GM19467 (cell line): ENCODE measurements at regions not wholly inside any gene's neighbourhood (a gene's known extent, or its start where the extent isn't known, plus 50 kb on each side); places are given as distances from the start of the nearest gene placed in this dataset.

Source experiments
- ATAC-seq: cut with Tn5 transposase; IDR thresholded peaks from one replicate; pipeline ENCODE4 v1.9.1; 2021; ENCODE audit warnings: mild to moderate bottlenecking, moderate library complexity; ENCODE audit not compliant: unreplicated experiment

DNA sequence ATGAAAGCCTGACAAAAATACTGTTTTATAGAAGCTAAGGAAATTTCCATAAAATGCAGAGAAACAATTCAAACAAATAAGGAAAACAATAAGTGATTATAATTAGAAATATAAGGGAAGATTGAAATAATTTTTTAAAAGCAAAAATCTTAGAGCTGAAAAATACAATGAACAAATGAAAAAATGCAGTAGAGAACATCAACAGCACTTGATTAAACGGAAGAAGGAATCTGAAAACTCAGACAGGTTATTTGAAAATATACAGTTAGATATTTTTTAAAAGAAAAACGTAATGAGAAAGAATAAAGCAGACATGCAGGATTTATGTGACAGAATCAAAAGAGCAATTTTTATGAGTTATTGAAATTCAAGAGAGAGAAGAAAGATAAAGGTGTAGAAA is 279.1 kb upstream of the MAGI2 start:
- ATAC-seq = no peak

DNA sequence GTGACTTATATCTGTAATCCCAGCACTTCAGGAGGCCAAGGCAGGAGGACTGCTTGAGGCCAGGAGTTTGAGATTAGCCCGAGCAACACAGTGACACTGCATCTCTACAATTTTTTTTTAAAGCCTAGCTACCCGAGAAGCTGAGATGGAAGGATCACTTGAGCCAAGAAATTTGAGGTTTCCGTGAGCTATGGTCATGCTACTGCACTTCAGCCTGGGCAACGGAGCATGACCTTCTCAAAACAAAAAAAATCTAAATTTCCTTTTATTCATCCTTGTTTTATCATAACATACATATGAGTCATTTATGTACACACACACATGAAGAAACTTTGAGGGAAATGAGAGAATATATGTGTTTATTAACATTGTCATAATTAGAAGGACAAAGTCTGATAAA is 277.5 kb upstream of the MAGI2 start:
- no peak for ATAC-seq

DNA sequence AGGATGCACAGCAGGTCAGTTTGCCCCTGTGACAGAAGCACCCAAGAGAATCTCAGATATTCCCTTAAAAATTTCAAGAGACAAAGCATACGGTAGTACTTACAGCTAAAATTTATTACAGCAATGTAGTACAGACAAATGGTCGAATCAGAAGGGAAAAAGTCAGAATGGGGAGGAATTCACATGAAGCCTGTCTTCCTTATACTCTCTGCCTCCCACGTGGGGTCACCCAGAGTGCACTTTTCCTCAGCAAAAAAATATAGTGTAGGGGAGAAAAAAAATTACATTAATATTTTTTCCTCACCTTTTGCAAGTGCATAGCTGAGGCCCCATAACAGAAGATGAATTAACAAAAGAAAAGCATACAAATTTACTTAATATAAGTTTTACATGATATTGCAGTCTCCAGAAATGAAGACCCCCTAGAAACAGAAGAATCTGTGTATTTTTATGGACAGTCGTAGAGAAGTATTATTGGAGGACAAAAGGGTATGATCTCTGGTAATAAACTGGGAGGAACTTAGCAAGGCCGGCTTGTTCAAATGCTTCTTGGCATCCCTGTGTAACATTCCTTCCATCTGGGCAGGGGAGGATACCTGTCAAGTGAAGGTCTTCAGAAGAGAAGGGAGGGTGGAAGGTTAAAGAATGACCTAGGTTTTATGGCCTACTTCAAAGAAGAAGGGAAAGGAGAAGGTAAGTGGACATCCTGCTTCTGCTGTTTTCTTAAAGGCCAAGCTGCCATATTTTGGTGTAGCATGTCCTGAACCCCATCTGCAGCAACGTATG is 270.6 kb upstream of the MAGI2 start:
- no peak for ATAC-seq

DNA sequence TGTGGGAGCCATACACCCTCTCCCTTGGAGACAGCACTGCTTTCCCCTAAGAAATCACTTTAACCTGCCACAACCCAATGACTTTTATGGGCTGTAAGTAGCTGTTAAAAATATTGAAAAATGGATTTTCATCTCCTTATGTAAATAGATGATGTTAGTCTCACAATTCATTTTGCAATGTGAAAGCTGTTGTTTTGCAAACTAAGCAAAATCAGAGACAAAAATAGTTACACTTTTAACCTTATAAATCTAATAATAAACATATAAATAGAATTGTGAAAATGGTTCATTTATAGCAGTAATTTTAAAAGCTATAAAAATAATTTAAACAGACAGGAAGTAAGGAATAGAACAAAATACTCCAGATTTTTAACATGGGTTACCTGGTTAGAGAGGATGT is 268.8 kb upstream of the MAGI2 start:
- no peak for ATAC-seq

DNA sequence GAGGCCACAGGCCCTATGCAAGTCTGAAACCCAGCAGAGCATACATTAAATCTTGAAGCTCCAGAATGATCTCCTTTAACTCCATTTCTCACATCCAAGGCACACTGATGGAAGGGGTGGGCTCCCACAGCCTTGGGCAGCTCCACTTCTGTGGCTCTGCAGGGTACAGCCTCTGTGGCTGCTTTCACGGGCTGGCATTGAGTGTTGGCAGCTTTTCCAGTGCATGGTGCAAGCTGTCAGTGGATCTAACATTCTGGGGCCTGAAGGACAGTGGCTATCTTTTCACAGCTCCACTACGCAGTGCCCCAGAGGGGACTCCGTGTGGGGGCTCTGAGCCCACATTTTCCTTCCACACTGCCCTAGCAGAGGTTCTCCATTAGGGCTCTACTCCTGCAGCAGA is 265.7 kb upstream of the MAGI2 start:
- ATAC-seq = no peak

DNA sequence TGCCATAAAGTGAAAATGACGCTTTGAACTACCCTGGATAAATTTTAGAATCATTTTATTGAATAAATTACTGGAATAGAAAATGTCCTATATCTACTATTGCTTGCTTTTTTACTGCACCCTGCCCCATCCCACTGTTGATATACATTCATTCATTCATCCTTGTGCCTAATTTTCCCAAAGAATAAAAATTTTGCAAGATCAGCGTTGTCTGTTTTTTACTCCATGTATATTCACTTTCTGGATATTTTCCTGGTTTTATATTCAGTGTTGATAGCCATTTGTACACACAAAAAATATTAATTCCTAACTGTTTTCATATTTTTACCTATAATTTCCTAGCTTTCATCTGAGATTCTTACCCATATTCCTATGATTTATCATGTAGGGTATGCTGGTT is 262.9 kb upstream of the MAGI2 start:
- ATAC-seq = no peak

DNA sequence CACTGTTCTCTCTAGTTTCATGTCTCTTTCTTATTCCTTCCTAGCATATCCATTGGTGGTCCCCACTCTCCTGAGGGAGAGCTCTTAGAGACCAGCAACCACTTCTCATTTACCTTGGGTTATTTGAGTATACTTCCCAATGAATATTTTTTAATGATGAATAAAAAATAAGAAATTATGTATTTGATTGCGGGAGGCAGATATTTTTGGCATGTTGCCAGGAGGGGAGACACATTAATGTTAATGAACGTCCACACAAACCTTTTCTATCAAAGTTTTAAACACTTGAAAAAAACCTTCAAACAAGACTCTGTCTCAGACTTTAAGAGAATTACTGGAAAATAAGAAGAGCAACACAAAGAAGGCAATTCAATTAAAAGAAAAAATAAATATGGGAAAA is 260.6 kb upstream of the MAGI2 start:
- no peak for ATAC-seq

DNA sequence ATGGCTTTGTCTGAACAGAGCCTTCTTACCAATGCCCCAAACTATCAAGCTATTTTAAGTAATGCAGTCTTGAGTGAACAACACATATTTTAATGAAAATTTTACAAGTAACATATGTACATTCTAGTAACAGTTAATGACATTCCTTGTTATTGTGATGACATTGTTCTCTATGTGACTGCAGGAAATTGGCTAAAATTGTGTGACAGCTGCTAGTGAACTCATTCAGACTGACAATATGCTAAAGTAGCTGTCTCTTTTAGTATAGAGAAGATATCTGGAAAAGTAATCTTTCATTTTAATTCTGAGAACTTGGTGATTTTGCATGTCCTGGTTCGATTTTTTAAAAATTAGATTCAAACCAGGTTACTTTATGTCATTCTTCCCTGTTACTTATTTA is 259.8 kb upstream of the MAGI2 start:
- no peak for ATAC-seq

DNA sequence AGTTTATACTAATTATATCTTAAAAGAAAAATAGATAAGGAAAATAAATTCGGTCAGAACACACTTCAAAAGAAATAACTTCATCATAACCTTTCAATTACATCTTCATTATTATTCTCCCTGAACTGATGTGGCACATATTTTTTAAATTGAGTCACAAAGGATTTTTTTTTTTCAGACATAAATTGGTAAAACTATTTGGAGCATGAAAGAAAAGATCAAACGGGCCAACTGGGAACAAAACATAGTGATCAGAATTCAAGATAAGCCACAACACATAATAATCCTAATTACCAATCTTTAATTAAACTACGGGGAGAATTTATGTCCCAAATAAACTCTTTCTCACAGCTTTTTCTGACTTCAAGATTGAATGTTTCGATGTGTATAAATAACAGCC is 258.2 kb upstream of the MAGI2 start:
- no peak for ATAC-seq

DNA sequence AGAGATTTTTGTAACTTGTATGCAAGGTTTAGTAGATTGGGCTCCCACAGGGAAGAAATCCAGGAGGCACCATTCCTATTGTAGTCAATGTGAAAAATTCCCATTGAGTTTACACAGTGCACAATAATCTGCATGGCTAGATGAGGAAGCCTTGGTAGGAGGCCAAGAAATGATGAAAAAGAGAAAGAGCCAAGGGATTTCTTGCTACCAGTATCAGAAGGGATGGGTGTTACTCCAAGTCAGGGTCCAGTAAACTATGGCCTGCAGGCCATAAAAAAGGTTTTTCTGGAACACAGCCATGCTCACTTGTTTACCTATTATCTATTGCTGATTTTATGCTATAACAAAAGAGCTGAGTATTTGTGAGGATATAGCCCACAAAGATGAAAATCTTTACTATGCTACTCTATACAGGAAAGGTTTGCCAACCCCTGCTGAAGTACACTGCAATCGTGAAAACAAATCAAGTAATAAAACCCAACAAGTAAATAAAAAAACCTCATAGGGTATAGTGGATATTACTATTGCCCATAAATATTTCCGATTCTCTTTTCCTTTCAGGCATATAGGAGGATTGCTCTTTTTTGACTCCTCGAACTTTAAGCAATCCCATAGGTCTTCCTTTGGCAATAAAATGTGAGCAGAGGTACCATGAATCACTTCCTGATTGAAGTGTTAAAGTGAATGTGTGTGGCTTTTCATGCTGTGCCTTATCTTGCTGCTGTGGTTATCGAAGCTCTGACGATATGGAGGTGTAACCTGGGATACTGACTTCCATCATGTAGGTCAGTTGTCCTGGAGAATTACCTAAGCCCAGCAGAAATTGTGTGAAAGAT is 256.3 kb upstream of the MAGI2 start:
- no peak for ATAC-seq

DNA sequence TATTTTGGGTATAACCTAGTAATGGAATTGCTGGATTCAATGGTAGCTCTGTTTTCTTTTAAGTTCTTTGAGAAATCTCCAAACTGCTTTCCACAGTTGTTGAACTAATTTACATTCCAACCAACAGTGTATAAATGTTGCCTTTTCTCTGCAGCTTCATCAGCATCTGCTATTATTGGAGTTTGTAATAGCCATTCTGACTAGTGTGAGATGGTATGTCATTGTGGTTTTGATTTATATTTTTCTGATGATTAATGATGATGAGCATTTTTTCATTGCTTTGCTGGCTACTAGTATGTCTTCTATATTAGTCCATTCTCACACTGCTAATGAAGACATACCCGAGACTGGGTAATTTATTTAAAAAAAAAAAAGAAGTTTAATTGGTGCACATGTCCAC is 248.6 kb upstream of the MAGI2 start:
- ATAC-seq = no peak

DNA sequence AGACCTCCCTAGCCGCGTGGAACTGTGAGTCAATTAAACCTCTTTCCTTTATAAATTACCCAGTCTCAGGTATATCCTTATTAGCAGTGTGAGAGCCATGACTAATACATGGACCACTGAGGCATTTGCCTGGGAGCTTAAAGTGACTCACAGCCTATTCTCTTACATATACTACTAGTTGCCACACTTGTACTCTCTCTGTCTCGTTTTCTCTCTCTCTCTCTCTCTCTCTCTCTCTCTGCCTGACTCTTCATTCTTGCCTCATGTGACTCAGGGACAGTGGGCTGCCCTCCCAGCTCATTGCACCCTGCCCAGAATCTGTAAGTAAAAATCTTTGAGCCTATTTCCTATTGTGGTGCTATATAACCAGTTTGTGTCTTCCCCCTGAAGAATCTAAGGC is 238.5 kb upstream of the MAGI2 start:
- no peak for ATAC-seq

DNA sequence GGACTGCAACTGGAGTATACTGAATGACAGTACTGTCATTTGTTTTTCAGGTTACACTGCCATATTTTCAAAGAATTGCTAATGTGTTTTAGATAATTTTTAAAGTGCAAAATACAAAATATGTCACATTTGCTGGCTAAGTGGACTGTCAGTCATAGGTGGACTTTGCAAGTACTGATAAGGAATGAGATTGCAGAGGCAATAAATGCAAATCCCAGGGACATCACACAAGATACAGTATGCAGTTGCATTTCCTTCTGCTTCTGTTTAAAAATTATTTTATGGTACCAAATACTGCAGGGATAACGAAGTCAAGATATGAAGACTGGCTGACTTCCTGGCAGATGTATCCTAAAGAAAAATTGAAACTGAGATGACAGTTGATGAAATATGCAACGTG is 237.6 kb upstream of the MAGI2 start:
- no peak for ATAC-seq

DNA sequence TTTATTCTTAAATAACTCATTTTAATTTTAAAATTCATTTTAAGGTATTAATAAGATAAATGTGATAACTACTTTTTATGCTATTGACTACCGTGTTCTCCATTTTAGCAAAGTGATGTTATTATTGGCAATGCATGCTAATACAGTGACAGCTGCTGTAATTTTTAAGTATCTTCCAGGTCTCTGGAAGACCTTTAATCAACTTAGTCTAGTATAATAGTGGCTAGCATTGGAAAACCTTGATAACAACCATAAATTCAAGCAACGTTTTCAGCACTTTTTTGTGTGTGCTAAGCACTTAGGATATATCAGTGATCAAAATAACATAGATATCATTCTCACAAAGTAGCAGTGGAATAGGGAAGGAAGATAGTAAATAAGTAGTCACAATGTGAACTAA is 230.9 kb upstream of the MAGI2 start:
- ATAC-seq = no peak

DNA sequence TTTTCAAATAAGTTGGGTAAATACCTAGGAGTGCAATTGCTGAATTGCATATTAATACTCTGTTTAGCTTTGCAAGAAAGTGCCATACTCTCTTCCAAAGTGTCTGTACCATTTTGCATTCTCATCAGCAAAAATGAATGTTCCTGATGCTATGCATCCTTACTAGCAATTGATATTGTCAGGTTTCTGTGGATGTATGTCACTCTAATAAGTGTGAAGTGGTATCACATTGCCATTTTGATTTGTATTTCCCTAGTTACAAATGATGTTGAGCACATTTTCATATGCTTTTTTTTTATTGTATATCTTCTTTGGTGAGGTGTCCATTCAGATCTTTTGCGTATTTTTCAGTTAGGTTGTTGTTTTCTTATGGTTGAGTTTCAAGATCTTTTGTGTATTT is 230.4 kb upstream of the MAGI2 start:
- ATAC-seq = no peak

DNA sequence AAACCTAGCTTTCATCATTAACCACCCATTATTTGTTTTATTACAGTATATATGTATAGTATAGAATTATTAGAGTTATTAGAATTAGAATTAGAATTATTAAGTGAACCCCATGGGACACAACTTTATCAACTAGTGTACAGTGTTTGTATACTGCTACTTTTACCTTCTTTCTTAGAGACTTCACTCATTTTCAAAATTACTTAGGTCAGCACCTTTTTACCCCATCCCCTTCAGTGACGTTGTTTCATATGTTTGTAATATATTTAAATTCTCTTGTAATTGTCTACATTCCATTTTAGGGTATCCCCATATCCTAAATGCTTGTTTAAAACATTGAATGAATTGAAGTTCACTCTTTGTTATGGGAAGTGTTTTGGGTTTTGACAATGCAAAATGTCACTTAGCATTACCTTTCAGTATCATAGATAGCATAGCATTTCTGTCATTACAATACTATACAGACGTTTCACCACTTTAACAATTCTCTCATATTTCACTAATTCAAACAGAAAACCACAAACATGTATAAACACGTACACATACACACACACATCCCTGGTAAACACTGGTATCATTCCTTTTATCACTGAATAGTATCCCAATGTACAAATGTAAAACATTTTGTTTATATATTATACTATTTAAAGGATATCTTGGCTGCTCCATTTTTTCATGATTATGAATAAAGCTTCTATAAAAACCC is 229.9 kb upstream of the MAGI2 start:
- ATAC-seq = no peak

DNA sequence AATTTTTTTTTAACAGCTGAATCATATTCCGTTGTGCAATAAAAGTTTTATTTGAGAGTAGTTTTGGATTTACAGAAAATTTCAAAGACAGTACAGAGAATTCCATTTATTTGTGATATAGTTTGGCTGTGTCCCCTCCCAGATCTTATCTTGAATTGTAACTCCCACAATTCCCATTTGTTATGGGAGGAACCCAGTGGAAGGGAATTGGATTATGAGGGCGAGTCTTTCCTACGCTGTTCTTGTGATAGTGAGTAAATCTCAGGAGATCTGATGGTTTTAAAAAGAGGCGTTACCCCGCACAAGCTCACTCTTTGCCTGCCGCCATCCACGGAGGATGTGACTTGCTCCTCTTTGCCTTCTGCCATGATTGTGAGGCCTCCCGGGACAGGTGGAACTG is 228.0 kb upstream of the MAGI2 start:
- no peak for ATAC-seq

DNA sequence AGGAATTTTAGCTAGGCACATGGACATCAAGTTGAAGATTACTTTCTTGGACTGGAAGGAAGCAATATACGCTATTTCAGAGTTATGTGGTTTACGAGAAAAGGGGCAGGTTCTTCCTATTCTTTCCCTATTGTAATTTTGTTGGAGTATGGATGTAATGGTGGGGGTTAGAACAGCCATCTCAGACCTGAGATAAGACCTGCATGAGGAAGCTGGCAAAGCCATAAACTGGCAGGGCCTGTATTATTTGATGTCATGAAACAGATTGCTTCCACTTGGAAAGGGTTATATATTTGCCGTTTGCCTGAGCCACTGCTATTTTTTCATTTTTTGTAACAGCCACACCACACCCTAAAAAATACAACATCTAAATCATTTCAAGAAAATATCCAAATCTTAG is 220.5 kb upstream of the MAGI2 start:
- no peak for ATAC-seq

DNA sequence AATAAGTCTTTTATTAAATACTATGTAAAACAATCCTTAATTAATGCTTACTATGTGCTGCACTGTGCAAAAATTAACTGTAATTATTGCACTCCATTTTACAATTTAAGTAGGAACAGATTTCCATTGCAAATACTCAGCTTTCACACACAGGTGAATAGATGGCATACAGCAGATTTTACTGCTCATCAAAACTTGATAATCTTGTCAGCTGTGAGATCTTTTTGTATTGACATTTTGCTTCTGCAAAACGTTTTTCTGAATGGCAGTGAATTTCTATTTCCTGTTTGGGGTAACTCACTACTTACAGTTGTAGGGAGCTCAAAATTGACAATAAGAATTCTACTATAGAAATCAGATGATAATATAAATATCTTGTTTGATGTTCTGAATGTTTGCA is 220.0 kb upstream of the MAGI2 start:
- no peak for ATAC-seq

DNA sequence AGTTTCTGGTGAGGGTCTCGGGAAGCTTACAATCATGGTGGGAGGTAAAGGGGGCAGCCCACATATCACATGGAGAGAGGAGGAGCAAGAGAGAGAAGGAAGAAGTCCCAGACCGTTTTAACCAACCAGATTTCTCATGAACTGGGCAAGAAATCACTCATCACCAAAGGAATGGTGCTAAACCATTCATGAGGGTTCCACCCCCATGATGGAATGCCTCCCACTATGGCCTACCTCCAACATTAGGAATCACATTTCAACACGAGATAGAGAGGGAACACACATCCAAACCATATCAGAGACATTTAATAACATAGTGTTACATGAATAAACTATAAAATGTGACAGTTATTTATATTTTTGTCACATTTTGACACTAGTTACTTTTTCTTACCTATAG is 214.8 kb upstream of the MAGI2 start:
- no peak for ATAC-seq

DNA sequence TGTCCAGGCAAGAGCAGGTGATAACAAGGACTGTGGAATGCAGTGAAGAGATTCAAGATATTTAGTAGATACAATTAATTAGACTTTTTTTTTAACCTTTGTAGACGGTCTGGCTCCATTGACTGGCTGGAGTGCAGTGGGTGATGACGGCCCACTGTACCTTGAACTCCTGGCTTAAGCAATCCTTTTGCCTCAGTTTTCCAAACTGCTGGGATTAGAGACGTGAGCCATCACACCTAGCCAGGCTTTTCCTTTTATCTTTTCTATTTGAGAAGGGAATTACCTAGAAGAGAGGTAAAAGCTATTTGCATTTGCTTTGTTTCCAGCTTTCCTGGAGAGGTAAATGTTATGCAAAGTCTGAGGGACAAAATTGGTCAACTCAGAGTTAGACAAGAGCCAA is 213.0 kb upstream of the MAGI2 start:
- no peak for ATAC-seq
